ENCODE measurements at regions not wholly inside any gene's neighbourhood (a gene's known extent, or its start where the extent isn't known, plus 50 kb on each side); places are given as distances from the start of the nearest gene placed in this dataset.
A peak's percentile ranks its signal among the peaks of the same experiment; 100 is the strongest.
"Not testable (repeated sequence)": the region's sequence is repeated elsewhere in the genome, so short reads cannot be mapped to it uniquely, and the experiment has no call there.

DNA sequence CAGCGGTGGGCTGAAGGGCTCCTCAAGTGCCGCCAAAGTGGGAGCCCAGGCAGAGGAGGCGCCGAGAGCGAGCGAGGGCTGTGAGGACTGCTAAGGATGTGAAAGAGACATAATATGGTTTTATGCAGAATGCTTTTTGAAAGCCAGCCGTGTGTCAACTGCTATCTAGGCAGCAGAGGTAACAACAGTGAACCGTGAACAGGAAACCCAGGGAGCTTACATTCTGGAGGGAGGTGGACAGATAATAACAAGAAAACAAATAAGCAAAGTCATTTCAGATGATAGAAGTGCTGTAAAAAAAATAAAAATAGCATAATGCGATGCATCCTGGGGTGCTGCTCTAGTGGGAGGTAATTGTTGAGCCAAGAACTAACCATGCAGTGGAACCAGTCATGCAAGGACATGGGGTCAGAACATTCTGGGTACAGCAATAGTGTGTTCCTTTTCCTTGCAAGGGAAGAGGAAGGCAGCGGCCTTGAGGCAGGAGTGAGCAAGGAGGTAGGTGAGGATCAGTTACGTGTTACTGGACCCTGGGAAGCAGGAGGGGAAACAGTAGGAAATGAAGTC lies 134.4 kb upstream of the TMEM170B start:
- DNase-seq = no peak

DNA sequence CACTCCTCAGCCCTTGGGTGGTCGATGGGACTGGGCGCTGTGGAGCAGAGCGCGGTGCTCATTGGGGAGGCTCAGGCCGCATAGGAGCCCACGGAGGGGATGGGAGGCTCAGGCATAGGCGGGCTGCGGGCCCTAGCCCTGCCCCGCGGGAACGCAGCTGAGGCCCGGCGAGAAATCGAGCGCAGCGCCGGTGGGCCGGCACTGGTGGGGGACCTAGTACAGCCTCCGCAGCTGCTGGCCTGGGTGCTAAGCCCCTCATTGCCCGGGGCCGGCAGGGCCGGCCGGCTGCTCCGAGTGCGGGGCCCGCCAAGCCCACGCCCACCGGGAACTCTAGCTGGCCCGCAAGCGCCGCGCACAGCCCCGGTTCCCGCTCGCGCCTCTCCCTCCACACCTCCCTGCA lies 135.0 kb upstream of the TMEM170B start:
- DNase-seq = not testable (repeated sequence)

DNA sequence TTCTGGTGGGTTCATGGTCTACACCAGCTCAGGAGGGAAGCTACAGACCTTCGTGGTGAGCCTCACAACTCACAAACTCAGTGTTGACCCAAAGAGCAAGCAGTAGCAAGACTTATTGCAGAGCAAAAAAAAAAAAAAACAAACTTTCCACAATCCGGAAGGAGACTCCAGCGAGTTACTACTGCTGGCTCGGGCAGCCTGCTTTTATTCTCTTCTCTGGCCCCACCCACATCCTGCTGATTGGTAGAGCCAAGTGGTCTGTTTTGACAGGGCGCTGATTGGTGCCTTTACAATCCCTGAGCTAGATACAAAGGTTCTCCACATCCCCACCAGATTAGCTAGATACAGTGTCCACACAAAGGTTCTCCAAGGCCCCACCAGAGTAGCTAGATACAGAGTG lies 135.6 kb upstream of the TMEM170B start:
- not testable (repeated sequence) for DNase-seq

DNA sequence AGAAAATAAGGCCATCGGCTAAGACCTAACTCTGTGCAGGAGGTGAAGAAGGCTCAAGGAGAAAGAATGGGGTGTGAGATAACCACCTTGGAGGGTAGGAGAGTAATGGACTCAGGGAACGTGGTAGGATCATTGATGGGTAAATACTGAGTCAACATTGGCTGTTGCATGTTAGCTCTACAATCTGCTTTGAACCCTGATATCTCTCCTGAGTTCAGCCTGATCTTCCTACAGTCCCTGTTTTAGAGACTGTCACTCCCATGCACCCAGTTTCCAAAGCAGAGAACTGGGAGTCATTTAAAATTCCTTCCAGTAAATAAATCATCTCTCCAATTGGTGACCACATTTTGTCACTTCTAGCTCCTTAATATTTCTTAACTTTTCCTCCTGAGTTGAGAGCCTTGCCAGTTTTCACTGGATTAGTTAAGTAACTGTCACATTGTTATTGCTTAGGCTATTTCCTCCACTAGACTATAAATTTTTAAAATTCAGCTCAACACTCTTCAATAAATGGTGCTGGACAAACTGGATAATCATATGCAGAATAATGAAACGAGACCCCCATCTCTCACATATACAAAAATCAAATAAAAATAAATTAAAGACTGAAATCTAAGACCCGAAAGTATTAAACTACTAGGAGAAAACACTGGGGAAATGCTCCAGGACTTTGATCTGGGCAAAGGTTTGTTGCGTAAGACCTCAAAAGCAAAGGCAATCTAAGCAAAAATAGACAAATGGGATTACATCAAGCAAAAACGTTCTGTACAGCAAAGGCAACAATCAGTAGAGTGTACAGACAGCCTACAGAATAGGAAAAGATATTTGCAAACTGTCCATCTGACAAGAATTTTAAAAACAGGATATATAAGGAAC lies 138.9 kb upstream of the TMEM170B start:
- DNase-seq = no peak

DNA sequence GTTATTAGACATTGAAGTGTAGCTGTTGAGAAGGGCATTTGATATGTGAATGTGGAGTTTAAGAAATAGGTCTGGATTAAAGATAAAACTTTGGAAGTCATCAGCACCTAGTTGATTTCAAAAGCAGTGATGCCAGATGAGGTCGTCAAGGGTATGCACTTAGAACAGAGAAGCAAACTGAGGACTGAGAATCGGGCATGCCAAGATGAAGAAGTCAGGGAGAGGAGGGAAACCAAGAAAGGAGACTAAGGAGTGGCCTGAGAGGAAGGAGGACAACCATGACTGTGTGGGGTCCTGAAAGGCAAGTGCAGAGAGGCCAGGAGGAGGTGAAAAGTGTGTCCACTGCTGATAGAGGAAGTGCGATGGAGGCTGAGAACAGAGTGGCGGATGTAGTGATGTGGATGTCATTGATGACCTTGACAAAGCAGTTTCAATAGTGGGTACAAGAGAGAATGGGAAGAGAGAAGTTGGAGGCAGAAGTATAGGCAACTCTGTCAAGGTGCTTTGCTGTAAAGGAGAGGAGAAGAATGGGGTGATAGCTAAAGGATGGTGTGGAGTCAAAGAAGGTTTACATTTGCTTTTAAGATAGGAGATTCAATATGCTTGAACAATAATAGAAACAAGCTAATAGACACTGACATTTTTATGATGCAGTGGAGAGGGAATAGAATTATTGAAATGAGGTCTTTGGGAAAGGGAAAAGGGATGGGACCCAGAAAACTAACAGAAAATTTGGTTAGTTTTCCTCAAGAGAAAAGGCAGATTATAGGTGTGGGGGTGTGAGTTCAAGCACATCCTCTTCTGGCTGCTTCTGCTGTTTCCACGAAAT lies 139.7 kb upstream of the TMEM170B start:
- DNase-seq = no peak

DNA sequence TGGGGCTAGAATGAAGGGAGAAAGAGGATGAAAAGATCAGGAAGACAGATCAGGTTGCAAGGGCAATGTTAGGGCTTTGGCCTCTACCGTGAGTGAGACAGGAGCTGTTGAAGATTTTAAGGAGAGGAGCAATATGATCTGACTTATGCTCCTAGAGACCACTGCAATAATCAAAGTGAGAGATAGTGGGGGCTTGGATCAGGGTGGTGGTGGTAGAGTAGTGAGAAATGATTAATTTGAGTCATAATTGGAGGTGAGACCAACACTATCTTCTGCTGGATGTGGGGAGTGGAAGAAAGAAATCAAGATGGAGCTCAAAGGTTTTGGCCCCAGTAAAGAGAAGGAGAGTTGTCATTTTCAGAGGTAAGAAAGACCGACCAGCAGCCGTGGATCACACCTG lies 140.7 kb upstream of the TMEM170B start:
- no peak for DNase-seq

DNA sequence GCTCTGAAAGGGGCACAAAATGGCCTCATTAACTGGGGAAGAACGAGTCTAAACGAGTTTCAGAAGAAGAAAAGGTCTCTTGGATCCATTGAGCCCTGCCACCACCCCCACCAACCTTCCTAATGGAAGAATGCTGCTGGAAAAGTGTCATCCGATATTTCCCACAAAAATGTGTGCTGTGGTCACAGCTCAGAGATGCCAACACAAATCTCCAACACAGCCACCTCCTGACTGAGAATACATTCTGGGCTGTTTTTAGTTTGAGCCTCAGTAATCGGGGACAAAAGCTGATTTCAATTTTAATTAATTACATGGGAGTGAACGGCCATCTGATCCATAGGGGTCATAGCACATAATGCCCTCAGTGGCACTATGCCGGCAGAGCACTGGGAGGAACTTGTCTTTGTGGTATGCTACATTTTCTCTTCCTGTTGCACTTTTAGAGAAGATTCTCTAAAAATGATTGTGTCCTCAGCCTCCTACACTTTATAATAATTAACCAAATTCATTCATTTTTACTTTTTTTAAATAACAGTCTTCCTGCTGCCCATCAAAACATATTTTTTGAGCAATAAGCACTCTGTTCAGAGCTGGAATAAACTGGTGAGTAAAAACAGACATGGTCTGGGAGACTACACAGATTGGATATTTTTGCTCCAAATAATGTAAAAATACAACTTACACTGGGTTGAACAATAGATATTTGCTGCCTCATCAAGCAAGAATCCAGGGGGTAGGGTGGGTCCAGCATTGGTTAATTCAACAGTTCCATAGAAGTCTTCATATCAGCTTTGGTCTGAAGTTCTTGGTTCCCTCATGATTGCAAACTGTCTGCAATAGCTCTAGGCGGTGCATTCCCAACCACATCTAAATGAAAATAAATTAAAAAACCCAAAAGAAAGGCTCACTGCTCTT lies 143.6 kb upstream of the TMEM170B start:
- peak; percentile 35 for DNase-seq

DNA sequence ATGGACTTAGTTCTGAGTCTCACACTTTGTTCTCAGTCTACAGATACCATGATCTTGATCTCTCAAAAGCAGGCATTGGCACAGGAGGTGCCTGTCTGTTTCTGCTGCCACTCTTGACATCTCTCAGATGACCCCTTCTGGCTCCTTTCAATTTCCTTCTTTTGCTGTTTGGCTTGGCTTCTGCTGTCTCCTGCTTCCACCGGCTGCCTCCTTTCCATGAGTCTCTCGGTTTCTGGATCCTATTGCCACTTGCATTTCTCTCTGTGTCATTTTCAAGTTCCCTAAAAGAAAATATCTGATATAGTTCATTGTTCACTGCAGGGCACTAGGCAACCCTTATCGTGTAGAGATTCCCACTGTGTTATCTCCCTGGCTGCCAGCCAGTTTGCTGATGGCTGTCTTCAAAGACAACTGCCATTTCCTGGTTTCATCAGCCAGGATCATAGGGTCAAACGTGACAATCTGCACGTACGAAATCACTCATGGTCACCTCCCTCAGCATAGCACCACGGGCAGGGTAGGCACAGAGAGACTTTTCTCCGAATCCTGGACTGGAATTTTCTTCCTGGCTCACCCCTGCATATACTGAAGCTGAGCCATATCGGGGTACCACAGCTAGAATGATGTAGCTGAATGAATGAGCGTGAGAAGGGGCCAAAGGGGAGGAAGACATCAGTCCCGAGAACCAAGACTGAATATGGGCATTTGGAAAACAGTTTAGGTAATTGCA lies 144.6 kb upstream of the TMEM170B start:
- DNase-seq = peak; percentile 84

DNA sequence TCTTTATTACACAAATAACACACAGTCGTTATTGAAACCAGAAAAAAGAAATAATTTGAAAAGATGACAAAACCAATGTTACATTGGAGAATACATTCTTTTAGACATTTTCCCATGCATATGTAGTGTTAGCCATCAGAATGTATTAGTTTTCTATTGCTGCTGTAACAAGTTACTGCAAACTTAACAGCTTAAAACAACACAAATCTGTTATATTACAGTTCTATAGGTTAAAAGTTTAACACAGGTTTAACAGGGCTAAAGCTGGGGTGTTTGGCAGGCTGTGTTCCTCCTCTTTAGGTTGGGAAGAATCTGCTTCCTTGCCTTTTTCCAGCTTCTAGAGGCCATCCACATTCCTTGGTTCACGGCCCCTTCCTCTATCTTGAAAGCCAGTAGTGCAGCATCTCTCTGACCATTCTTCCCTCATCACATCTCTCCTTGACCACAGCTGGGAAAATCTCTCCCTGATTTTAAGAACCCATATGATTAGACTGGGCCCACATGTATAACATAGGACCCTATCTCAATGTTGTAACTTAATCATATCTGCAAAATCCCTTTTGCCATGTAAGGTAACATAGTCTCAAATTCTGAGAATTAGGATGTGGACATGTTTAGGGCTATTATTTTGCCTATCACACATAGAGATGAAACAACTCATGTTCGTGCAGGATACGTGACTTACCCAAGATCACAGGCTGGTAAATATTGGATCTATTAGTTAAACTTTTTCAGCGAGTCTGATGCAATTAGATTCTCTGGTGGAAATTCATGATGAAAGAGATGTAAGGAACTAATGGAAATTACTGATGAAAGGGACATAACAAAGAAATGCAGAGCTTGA lies 145.4 kb upstream of the TMEM170B start:
- DNase-seq = no peak

DNA sequence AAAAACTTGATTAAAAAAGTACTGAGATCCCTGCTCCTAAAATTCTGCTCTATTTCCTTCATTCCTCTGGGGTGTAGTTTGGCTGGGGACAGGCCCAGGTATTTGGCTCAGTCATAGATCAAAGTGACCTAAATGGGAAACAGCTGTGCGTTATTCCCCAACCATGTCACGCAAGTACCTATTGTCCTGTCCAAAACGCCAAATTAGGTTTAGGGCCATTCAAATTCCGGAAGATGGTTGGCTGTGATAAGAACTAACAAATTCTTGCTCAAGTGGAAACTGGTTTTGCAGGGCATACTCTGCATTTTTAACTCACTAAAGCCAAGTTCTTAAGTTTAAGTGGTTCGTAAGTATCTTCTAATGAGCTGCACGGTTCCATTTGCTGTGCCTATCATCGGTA lies 147.6 kb upstream of the TMEM170B start:
- DNase-seq = peak; percentile 30

DNA sequence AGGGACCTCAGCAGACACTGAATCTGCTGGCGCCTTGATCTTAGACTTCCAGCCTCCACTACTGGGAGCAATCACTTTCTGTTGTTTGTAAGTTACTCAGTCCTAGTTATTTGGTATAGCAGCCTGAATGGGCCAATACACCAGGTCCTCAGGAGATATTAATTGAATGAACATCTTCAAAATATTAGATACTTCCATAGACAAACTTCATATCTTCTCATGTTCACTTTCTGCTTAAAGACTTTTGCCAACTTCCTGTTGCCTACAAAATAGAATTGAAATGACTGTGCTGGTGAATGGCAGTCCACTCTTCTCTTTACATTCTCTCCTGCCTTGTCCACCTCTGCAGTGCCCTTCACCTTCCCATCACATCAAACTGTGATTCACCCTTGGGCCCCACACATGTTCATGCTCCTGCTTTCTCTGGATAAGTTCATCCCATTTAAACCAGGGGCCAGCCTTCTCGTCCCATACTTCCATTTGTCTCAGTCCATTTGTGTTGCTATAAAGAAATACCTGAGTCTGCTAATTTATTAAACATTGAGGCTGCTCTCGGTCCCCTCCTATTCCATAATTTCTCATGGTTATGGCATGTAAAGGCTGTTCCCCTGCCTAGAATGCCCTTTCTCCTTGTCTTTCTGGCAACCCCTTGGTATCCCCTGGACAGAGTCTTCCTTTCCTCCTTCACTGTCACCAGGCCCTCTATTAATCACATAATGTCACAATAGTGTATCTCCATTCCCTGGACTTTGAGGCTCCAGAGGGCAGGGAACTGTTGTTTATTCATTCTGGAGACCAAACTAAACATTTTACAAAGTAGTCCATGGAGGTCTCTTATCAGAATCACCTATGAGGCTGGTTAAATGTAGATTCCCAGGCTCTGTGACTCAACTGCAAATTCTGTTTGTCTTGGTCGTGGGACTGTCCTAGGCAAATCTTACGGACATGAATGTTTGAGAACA lies 148.3 kb upstream of the TMEM170B start:
- DNase-seq = no peak

DNA sequence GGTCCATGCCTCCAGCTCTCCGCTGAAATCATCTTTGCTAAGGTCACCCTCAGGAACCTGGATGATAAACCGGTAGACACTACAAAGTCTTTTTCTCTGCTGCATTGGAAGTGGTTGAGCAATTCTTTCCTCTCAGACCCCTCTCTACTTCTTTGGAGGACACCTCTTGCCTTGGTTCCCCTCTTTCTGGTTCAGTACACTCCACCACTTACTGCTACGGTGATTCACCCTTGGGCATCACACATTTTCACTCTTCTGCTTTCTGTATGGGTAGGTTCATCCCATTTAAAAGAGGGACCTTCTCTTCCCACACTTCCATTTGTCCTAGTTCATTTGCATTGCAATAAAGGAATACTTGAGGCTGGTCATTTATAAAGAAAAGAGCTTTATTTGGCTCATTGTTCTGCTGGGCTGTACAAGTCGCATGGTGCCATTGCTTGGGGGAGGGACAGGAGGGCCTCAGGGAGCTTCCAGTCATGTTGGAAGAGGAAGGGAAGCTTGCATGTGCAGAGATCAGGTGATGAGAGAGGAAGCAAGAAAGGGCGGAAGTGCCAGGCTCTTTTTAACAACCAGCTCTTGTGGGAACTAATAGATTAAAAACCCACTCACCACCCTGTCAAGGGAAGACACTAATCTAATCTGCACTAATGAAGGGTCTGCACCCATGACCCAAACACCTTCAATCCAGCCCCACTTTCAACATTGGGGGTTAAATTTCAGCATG lies 149.7 kb upstream of the TMEM170B start:
- DNase-seq = no peak

DNA sequence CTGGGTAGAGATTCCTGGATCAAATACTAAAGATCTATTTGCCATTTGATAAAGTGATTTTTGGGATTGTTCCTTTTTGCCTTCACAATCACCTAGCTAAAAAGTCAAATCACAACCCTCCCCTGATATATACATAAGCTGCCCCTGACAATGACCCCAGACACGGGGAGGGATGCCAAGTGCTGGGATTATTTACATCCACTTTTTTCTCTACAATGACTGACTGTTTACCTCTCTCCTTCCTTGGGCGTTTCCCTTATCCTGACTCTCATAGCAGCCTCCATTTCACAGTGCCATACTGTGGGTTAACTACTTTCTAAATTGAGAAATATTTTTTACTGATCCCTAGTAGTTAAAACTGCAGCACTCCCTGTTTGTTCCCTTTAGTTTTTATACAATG lies 150.8 kb upstream of the TMEM170B start:
- no peak for DNase-seq

DNA sequence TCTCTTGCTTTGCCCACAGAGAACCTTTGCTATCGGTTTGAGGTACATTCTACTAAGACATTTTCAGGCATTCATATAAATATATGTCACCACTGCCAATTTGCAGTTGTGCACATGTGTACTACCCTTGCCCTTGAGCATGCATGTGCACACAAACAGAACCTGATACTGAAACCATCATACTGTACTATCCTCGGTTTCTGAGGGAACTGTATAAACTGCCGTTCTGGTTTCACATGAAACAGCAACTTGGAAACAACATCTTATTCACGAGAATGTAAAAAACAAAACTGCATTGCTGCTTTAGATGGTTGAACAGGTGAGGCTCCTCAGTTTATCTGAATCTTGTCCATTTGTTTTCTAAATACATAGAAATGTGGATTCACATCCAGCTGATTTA lies 151.2 kb upstream of the TMEM170B start:
- no peak for DNase-seq

DNA sequence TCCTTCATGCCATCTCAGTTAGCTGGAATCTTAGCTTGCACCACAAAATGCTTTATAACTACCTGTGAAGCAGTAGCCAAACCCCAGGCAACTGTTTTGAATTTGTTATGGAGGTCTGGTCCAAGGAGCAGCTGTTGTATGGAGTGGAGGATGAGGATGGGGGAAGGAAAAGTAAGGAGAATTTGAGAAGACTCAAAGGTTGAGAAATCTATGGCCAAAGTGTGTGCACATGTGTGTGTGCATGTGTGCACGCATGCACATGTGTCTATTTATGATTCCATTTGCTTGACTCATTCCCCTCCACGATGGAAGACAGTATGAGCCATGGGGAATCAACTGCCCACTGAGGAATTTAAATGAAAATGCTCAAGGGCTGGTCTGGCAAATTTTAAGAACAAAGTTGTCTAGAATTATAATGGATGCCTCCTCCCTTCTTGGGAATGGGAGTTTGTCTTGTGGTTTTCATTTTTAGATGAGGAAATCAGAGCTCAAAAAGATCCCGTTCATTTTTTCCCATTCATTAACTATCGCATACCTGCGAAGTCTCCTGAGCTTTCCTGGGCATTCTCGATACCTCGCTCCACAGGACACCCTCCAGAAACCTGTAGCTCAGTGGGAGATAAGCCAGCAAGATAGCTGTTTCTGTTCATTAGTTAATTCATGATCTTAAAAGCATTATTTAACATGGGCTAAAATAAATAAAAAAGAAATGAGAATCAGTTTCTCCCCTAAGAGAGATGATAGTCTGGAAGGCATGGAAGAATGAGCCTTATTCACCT lies 152.3 kb upstream of the NEDD9 start:
- no peak for DNase-seq

DNA sequence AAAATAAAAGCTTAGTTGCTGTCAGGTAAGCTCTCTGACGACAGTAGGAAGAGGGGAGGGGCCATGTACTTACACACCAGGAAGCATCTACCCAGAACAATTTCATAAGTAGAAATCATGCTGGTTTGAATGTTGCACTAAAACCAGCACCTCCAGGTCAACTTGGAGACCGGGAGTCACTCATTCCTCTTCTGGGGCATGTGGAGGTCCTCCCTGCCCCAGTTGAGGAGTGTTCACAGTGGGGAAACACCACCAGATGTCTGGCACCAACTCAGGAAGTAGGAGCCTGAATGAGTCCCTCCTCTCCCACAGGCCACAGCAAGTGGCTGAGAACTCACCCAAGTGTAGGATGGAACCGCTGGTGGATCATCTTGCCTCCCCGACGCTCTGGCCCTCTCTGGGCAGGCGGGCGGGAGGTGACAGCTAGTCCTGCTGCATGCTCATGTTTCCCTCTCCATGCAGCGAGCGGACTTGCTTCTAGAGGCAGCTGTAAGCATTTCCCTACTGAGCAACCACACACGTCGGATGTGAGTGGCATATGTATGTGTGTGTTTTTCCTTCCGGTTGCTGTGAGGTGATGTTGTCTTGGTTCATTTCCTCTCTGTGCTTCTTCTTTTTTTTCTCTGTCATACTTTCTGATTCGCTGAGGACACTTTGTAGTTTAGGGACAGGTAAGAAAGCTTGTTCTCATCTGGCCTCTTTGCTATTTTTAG lies 149.5 kb upstream of the NEDD9 start:
- DNase-seq = peak; percentile 66

DNA sequence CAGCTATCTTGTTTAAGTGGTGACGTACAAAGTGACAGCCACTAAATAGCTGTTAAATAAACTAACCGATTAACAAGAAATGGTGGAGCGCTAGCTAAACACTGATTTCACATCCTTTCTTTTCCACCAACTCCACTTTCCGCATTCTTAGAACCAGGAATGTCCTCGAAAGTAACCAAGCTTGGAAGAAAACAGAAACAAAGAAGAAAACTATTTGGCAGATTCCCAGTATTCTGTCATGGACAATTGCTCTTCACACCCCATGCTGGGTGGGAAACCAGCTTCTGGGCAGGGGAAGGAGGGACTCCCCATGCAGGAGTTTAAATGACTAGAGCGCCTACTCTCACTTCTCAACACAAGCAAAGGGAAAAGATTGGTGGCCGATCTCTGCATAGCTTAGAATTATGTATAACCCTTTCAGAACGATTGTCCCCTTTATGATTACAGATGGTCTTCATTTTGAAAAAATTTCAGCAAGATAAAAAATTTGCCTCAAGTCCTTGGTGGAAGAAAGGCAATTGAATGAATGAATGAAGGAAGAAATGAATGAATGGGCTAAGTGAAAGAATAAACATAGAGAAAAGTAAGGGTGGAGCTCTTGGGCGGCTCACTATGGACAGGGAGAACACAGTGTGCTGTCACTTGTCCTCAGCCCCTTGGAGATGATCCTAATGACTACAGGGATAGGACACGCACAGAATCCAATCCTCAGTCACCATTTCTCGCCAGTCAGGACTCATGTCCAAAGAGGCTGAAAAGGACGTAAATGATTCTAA lies 148.7 kb upstream of the NEDD9 start:
- DNase-seq = no peak
